ENCODE measurements at regions not wholly inside any gene's neighbourhood (a gene's known extent, or its start where the extent isn't known, plus 50 kb on each side); places are given as distances from the start of the nearest gene placed in this dataset.
"Not testable (repeated sequence)": the region's sequence is repeated elsewhere in the genome, so short reads cannot be mapped to it uniquely, and the experiment has no call there.

DNA sequence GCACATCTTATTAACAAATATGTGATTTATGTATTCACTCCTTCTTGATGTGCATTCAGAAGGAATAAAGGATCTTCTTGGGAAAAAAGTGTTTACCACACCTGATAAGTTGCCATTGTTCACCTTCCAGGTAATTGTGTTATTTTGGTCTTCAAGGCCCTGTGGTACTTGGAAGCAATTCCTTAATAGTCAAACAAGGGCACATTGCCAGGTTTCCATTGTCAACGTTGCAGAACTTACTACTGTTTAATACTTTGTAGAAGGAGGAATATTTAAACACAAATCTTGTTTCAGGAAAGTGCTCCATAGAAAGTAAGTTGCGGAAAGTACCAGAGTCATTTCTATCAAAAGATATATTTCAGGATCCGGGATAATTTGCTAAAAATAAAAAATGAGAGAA is 129.5 kb upstream of the SGK1 start:
- no peak for DNase-seq

DNA sequence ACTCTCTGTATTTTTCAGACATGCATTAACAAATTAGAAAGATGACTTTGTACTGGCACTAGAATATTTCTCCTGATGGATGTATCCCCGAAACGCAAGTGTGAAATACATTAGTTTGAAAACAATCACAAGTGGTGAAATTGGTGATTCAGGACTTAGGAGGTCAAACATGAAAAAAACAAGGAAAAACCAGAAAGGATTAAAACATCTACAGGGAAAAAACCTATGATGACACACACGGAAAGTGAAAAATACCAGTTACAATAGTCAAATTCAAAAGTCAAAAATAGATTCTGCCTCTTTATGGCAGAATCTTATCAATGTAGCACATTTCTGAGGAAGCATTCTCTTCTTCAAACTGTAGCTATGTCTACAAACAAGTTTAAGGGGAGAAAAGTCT is 129.0 kb upstream of the SGK1 start:
- no peak for DNase-seq

DNA sequence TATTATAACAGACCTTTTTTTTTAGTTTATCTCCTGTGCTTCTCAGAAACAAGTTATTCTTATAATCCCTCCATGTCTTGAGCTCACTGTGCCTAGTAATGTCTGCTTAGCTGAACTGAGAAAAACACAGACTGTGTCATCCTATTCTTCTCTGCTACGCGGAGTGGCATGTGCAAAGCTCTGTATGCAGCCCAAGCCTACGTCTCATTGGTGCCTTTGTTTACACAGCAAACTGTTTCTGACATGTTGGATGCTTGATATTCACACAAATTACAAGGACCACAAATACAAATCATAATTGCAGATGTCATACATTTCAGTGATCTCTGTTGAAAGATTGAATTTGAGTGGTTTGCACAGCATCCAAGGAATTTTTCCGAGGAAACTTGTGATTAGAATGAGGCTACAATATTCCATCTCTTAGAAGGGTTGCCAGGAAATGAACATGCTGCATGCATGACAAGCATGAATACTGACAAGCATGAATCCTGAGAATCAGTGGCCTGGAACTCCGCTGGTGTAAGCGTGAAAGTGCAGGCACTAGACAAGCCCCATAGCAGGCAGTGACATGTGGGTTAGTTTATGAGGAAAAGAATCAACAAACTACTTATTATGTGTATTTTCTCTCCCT is 128.4 kb upstream of the SGK1 start:
- peak; percentile 38 for DNase-seq

DNA sequence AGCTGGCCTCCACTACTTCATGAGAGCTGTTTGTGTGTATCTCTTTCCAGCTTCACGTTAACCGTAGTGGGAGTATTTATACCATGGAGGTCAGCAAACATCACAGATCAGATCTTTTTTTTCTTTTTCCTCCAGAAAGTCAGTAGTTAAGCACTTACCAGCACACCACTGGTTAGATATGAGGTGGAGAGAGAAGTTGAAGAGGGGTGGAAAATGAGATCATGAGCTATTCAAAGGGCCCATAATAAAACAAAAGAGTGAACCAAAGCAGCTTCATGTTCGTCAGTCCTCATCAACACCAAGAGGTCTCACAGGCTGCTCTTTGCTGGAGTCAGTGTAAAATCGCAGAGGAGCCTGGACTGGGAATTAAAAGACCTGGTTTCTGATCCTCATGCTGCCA is 125.1 kb upstream of the SGK1 start:
- DNase-seq, result no peak

DNA sequence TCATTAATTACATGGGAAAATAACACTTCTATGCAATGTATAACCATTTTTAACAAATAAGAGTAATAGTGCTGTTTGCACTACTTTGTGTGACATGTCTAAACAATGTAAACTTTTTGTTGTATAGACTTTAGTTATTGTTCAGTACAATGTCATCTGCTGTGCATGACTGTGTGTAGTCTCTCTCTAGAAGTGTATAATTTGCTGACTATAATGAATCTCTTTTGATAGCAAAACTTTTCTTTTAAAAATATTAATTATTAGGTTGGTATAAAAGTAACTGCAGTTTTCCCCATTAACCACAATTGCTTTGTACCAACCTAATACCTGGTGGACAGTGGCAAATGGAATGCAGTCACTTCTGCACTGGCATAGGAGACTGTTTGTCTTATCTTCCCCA is 124.2 kb upstream of the SGK1 start:
- no peak for DNase-seq

DNA sequence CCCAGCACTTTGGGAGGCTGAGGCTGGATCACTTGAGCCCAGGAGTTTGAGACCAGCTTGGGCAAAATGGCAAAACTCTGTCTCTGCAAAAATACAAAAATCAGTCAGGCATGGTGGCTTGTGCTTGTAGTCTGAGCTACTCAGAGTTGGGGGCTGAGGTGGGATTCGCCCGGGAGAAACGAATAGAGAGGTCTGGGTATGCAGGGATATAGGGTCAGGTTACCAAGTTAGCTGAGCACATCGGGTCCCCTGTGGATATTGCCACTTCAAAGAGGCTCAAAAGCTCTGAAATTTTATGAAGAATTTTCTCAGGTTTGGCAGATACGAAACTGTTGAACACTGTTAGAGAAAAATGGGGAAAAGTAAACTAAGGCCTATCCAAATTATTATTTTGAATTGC is 120.9 kb upstream of the SGK1 start:
- DNase-seq, result no peak

DNA sequence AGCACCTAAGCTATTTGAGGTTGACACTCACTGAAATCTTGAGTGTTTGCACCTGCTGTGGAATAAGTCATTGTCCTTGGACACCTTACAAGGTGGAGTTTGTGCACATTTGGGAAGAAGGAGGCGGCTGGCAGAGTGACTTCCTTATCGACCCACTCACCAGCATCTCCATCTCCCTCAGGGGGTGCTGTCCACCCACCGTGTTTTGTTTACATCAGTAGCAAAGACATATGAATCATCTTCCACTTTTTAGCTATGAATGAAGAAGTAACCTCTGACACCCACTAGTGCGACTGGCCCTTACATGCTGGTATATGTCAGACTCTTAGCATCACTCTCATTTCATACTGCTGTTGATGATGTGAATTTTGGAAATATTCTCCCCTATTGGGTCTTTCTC is 119.5 kb upstream of the SGK1 start:
- DNase-seq, result no peak

DNA sequence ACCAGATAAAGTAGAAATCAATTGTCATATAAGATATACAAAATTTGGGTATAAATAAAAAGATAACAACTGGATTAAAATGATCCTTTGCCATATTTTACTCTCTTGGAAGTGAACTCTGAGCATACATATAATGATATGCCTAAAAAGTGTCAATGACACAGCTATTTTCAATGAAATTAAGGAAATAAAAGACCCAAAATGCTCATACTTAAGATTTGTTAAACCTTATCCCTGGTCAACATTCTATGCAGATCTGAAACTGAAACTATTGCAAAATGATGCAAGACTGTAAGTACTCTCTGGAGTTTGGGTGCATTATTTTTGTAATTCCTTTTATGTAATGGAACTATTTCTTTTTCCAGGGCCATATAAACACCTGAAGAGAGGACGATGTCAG is 119.0 kb upstream of the SGK1 start:
- no peak for DNase-seq

DNA sequence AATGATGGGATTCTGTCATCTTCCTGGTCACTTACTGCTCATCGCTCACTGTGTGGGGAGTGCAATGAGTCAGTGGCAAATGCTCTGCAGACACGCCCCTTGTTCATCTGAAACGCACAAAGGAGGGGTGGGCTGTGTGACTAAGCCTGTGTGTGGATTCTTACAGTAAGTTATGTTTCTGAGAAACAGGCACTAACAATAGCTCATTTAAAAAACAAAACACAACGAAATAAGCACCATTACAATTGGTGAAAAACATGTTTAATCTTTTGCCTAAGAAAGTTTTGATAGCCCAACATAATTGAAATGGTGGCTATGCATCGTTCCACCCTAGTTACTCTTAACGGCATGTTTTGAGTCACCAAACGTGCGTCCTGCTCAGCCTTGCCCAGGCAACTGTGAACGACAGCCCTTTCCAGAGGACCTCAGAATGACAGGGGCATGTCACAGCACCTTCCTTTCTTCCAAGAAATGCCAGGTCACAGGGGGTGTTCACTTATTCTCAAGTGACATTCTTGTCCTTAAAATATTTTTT is 118.4 kb upstream of the SGK1 start:
- DNase-seq, result no peak

DNA sequence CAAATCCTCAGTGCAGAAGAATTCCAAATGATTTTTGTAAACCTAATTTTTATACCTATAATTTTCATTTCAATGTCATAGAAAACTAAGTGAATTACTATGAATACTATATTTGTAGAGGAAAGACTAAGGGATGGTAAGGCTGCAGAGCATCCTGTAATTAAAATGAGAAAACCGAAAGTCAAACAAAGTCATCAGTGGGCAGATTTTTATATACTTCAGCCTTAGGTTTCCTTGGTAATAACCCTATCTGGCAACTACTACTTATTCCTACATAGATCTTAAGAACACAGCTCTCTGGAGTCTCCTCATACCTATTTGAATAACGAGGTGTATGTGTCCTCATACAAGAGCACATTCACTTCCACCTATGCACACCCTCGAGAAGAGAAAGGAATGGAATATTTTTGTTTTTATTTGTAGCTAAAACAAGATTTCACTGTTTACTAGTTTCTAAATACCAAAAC is 117.9 kb upstream of the SGK1 start:
- no peak for DNase-seq

DNA sequence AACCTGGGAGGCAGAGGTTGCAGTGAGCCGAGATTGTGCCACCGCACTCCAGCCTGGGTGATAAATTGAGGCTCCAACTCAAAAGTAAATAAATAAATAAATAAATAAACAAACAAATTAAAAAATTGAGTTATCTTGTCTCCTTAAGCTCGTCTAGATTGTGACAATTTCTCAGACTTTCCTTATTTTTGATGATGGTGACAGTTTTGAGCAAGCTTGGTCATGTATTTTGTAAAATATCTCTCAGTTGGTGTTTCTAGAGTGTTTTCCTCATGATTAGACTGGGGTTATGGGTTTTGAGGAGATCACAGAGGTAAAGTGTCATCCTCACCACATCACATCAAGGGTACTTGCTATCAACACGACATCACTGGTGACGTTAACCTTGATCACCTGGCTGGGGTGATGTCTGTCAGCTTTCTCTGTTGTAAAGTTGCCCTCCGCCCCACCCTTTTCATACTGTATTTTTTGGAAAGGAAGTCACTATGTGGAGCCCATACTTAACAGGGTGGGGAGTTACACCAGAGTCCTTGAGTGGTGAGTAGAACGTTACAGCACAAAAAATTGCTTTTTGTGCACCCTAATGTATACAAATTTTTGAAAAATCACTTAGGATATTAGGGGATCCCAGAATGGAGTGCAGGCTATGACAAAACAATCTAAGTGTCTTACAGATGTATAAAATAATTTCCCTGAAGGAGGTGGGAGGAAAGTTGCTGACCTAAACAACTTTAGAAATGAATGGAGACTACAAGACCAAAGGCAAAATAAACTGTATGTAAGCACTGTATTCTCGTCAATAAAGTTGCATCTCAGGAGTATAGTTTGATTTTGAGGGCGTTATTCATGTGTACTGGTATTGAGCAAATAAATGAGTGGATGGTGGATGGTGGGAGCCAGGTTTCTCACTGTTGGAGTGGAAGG is 116.4 kb upstream of the SGK1 start:
- DNase-seq, result no peak

DNA sequence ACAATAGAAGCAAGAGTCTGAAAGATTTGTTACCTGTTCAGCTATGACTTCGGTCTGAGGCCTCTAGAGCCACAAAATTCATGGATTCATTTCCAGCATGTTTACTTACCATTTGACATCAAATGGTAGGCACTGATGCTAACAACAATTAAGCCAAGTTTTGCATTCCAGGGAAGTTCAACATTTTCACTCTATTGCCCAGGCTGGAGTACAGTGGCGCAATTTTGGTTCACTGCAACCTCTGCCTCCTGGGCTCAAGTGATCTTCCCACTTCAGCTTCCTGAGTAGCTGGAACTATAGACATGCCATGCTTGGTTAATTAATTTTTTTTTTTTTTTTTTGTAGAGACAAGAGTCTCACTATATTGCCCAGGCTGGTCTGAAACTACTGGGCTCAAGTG is 114.1 kb upstream of the SGK1 start:
- DNase-seq, result no peak

DNA sequence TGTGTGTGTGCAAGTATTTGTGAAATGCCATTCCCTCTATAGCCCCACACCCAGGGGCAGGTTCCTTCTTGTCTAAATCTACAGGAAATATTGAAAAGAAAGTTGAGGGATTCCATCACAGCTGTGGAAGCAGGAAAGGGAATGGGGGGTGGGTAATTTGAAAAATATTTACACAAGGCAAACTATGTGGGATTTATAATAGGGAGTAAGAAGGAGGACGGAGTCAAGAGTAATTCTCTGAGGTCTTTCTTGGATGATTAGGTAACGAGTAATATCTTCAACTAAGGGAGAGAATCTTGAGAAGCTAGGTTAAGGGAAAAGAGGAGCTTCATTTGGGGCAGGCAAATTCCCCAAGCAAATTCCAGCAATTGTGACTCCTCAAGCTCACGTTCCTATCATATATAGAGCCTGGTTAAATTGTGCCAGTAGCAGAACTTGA is 113.5 kb upstream of the SGK1 start:
- no peak for DNase-seq

DNA sequence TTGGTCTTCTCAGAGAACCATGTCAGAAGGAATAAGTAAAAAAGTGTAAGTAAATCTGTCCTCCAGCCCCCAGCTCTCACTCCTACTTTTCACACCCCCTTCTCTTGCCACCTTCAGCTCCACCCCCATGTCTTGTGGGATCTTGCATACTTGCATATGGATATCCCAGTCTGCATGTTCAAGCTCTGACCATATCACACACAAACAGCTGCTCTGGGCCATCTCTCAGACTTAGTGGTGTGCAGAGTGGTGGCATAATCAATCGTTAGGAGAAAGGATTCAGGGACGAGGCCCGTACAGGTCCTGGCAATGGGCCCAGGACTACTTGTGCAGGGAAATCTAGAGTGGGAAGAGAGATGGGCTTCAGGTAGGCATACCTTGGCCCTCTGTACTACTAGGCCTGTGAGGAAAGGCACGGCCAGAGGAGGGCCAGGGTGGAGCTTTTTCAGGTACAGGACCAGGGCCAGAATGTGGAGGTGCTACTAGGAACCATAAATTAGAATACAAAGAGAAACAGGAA is 112.0 kb upstream of the SGK1 start:
- no peak for DNase-seq

DNA sequence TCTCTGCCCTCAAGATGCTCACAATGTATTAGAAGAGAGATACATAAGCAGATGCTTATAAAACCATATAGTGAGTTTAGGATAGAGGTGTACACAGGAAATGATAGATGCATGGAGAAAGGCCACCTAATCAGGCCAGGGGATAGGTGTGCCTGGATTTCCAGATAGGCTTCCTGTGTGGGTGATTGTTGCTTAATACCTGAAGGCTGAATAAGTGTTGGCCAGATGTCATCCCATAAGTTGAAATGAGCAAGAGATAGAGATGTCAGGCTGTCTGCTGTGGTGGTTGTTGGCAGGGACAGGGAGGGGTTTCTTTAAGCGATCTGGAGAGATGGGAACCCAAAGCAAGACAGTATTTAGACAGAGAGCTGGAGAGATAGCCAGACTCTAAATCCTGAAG is 109.8 kb upstream of the SGK1 start:
- DNase-seq, result no peak

DNA sequence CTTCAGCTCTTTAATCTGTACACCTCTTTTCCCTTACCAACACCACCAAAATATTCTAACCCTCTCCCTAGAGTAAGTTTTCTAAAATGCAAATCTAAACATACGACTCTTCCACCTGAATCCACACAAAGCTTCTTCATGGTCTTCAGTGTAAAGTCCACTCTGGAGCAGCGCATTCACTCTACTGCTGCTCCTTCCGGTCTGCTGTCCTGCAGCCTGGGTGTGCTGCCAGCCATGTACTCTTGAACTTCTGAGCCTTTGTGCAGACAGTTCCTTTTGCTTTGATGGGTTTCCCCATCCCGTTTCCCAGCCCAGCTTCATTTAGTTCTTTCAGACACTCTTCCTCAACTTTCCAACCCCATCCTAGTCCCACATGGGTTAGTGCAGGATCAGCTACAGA is 108.7 kb upstream of the SGK1 start:
- DNase-seq, result no peak

DNA sequence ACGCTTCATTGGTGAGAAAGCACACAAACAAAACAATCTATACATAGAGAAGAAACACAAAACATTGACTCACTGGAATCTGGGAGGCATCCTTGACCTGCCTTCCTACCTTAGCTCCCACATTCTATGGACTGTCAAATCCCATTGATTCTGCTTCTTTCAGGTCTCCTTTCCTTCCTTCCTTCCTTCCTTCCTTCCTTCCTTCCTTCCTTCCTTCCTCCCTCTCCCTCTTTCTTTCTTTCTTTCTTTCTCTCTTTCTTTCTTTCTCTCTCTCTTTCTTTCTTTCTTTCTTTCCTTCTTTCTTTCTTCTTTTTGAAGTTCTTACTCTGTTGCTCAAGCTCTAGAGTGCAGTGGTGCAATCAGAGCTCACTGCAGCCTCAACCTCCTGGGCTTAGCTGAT is 108.0 kb upstream of the SGK1 start:
- not testable (repeated sequence) for DNase-seq

DNA sequence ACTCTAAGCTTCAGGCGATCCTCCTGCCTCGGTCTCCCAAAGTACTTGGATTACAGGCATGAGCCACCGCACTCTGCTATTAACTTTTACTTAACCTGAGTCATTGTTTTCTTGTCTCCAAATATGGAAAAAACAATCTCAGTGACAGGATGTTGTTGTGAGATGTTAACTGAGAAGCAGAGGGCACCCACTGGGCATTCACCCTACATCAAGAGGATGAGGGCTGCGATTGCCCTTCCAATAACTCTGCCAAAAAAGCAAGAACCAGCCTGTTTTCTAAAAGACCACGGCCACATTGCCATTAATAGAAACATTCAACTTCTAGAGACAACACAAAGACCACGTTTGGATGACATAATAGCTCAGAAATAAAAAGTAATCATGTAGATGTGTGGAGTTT is 107.6 kb upstream of the SGK1 start:
- no peak for DNase-seq

DNA sequence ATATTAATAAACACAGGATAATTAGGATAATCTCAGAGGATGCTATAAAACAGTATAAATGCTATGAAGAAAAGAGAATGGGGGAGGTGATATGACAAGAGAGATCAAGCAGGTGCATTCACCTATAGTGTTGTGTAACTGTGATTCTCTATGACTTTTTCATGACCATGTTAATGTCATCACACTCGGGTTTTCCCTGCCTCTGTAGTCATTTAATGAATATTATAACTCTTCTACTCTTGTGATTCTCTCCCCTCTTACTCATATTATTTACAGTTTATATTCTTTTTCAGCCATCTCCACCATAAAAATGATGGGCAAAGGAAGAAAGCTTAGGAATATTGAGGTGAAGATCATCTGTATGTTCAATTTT is 106.9 kb upstream of the SGK1 start:
- DNase-seq, result no peak

DNA sequence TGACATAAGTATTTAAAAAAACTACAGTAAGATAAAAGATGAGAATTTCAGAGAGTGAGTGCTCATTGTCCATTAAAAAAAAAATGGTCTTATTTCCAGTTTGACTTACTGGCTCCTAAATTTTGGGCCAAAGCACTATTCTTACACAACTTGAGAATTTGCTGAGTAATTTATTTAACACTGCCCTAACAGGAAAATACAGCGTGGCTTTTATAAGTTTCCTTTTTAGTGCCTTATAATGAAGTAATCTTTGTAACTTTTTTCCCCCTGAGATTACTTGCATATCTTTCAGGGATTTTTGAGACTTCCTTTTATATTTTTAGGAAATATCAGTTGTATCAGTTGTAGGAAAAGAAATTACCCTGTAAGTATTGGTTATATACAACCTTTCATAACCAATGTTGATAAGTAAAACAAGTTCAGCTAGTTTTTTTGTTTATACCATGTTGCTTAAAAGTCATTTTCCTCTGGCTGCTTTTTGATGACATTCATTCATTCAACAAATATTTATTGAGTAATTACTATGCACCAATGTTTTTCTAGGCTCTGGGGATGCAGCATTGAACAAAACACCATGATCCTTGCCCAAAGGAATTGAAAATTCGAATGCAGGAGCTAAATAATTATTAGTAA is 106.4 kb upstream of the SGK1 start:
- DNase-seq, result no peak

DNA sequence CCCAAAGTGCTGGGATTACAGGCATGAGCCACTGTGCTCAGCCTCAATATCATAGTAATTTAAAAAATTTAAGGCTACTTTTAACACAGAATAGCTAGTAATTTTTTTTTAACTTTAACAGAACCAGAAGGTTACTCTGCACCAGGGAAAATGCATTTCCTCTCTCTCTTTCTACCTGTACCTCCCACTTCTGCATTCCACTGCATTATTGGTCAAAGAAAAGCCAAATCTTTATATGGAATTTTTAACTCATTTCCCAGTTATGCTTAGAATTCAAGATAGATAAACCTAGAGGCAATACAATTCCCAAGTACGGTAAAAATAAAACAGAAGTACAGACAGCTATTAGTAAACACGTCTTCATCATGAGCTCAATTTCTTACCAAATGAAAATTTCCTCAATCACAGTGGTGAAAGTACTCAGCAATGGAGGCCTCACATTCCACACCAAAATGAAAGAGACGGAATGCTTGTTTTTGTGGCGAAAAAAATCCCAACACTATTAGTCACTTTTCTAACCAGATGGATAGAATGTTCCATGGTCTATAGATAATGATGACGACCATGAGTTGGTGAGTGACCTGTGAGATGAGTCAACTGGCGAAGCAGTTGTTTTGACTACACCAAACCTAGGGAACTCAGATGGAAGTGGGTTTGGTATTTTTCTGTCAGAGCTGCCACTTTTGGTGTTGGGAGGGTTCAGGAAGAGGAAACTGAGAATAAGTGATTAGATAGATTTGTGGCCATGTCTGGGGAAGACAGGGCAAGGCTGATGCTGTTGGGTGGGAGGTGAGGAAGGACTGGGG is 104.7 kb upstream of the SGK1 start:
- DNase-seq, result no peak

DNA sequence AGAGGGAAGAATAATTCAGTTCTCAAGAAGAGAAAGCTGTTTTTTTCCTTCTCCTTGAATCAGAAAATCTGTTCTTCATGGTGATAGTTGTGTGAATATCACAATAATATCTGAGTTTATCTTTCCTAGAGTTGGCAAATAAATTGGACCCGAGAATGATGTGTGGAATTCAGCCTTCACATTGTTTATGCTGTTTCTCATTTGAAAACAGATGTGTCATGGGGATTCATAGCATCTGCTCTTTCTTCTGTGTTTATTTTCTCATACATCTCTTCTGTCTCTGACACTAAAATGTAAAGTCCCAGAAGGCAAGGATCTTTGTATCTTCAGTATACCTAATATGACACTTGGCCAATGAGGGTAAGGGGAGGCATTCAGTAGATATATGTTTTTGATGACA is 103.6 kb upstream of the SGK1 start:
- no peak for DNase-seq

Measured in NCI-H510A treated with DMSO at 0.1 percent for 48 hours (cell line).